ENCODE measurements at regions not wholly inside any gene's neighbourhood (a gene's known extent, or its start where the extent isn't known, plus 50 kb on each side); places are given as distances from the start of the nearest gene placed in this dataset.
A peak's percentile ranks its signal among the peaks of the same experiment; 100 is the strongest.

- Histone ChIP-seq H3K79me2 (ENCODE audit: insufficient read depth, low read length) (no peaks in the 10 kb centered on the region), H3K4me3 (ENCODE audit: insufficient read depth, low read length) (no peak overlapping the region), H4K20me1 (ENCODE audit: insufficient read depth, low read length) (no peaks in the 10 kb centered on the region), H3K4me2 (ENCODE audit: insufficient read depth, low read length) (no peak overlapping the region), H3K27me3 (ENCODE audit: insufficient read depth, low read length) (no peaks in the 10 kb centered on the region), H3K27ac (ENCODE audit: low read depth, low read length) (no peak overlapping the region), H3K4me1 (ENCODE audit: insufficient read depth, low read length) (no peaks in the 10 kb centered on the region), H3K36me3 (ENCODE audit: insufficient read depth, low read length) (no peaks in the 10 kb centered on the region), H3K9me3 (ENCODE audit: low read depth, low read length) (no peaks in the 10 kb centered on the region), H2AFZ (ENCODE audit: low read length) (no peak overlapping the region)
- no peak for TF ChIP-seq CTCF (IDR thresholded peaks at IDR 0.05; ENCODE audit: extremely low read depth, low read depth, low read length)
- DNase-seq (ENCODE audit: insufficient read length, low spot score, missing footprints), result peak; percentile 60
These were observed 1251.5 kb downstream of the DNAJB9 start for GRCh38 chr7:109821156-109821555.

- H3K36me3 ChIP-seq (ENCODE audit: insufficient read depth, low read length), result no peaks in the 10 kb centered on the region
- no peaks in the 10 kb centered on the region for H3K27me3 ChIP-seq (ENCODE audit: insufficient read depth, low read length)
- no peak for TF ChIP-seq CTCF (IDR thresholded peaks at IDR 0.05; ENCODE audit: extremely low read depth, low read depth, low read length)
- H3K4me2 ChIP-seq (ENCODE audit: insufficient read depth, low read length), result no peak overlapping the region
- H3K4me1 ChIP-seq (ENCODE audit: insufficient read depth, low read length), result no peaks in the 10 kb centered on the region
- no peak for DNase-seq (ENCODE audit: insufficient read length, low spot score, missing footprints)
- H3K79me2 ChIP-seq (ENCODE audit: insufficient read depth, low read length), result no peaks in the 10 kb centered on the region
- no peak overlapping the region for H3K4me3 ChIP-seq (ENCODE audit: insufficient read depth, low read length)
- no peaks in the 10 kb centered on the region for H4K20me1 ChIP-seq (ENCODE audit: insufficient read depth, low read length)
- no peaks in the 10 kb centered on the region for H3K9me3 ChIP-seq (ENCODE audit: low read depth, low read length)
- no peak overlapping the region for H3K27ac ChIP-seq (ENCODE audit: low read depth, low read length)
- no peak overlapping the region for H2AFZ ChIP-seq (ENCODE audit: low read length)
These were observed 1256.1 kb upstream of the LRRN3 start for GRCh38 chr7:109834851-109835250.

- no peaks in the 10 kb centered on the region for H3K27me3 ChIP-seq (ENCODE audit: insufficient read depth, low read length)
- TF ChIP-seq CTCF (IDR thresholded peaks at IDR 0.05; ENCODE audit: extremely low read depth, low read depth, low read length), result no peak
These were observed 1255.3 kb upstream of the LRRN3 start for GRCh38 chr7:109835577-109835976.

GRCh38 chr7:109836016-109836415, 1254.9 kb upstream of the LRRN3 start:
- H2AFZ ChIP-seq (ENCODE audit: low read length), result no peak overlapping the region
- no peak overlapping the region for H3K4me3 ChIP-seq (ENCODE audit: insufficient read depth, low read length)
- TF ChIP-seq CTCF (IDR thresholded peaks at IDR 0.05; ENCODE audit: extremely low read depth, low read depth, low read length), result no peak
- no peaks in the 10 kb centered on the region for H3K4me1 ChIP-seq (ENCODE audit: insufficient read depth, low read length)
- H4K20me1 ChIP-seq (ENCODE audit: insufficient read depth, low read length), result no peaks in the 10 kb centered on the region
- H3K9me3 ChIP-seq (ENCODE audit: low read depth, low read length), result no peaks in the 10 kb centered on the region
- no peaks in the 10 kb centered on the region for H3K36me3 ChIP-seq (ENCODE audit: insufficient read depth, low read length)
- DNase-seq (ENCODE audit: insufficient read length, low spot score, missing footprints), result no peak
- H3K27ac ChIP-seq (ENCODE audit: low read depth, low read length), result no peak overlapping the region
- H3K27me3 ChIP-seq (ENCODE audit: insufficient read depth, low read length), result no peaks in the 10 kb centered on the region
- H3K4me2 ChIP-seq (ENCODE audit: insufficient read depth, low read length), result no peak overlapping the region
- no peaks in the 10 kb centered on the region for H3K79me2 ChIP-seq (ENCODE audit: insufficient read depth, low read length)

More at GRCh38 chr7:109835577-109835976, 1255.3 kb upstream of the LRRN3 start:
- H3K4me2 ChIP-seq (ENCODE audit: insufficient read depth, low read length), result no peak overlapping the region
- H3K9me3 ChIP-seq (ENCODE audit: low read depth, low read length), result no peaks in the 10 kb centered on the region
- no peaks in the 10 kb centered on the region for H4K20me1 ChIP-seq (ENCODE audit: insufficient read depth, low read length)
- H3K4me3 ChIP-seq (ENCODE audit: insufficient read depth, low read length), result no peak overlapping the region
- H3K4me1 ChIP-seq (ENCODE audit: insufficient read depth, low read length), result no peaks in the 10 kb centered on the region
- no peak overlapping the region for H2AFZ ChIP-seq (ENCODE audit: low read length)
- no peak overlapping the region for H3K27ac ChIP-seq (ENCODE audit: low read depth, low read length)
- H3K79me2 ChIP-seq (ENCODE audit: insufficient read depth, low read length), result no peaks in the 10 kb centered on the region
- no peaks in the 10 kb centered on the region for H3K36me3 ChIP-seq (ENCODE audit: insufficient read depth, low read length)
- no peak for DNase-seq (ENCODE audit: insufficient read length, low spot score, missing footprints)
